ENCODE measurements at regions not wholly inside any gene's neighbourhood (a gene's known extent, or its start where the extent isn't known, plus 50 kb on each side); places are given as distances from the start of the nearest gene placed in this dataset.

GRCh38 chr22:48980409-48980808, 847.3 kb downstream of the BRD1 start:
- Histone ChIP-seq H3K36me3 (ENCODE audit: insufficient read depth, low read length) (no peaks in the 10 kb centered on the region), H3K9ac (ENCODE audit: low read length) (no peak overlapping the region), H3K27ac (ENCODE audit: low read depth, low read length) (no peak overlapping the region), H3K4me3 (ENCODE audit: low read depth in 1 of 2, low read length in 2 of 2) (no peak overlapping the region), H3K9me3 (ENCODE audit: low read length) (no peaks in the 10 kb centered on the region), H3K27me3 (ENCODE audit: control insufficient read depth in 1 of 2, insufficient read depth in 2 of 2, low read length in 2 of 2) (peaks cover 0 to 16% of the 10 kb centered on the region in 2 donors), H3K4me1 (ENCODE audit: insufficient read depth, low read length) (no peaks in the 10 kb centered on the region)

GRCh38 chr22:48979482-48979881, 848.2 kb downstream of the BRD1 start:
- H3K36me3 ChIP-seq (ENCODE audit: insufficient read depth, low read length), result no peaks in the 10 kb centered on the region
- peaks cover 0 to 16% of the 10 kb centered on the region in 2 donors for H3K27me3 ChIP-seq (ENCODE audit: control insufficient read depth in 1 of 2, insufficient read depth in 2 of 2, low read length in 2 of 2)
- no peaks in the 10 kb centered on the region for H3K9me3 ChIP-seq (ENCODE audit: low read length)
- no peak overlapping the region for H3K4me3 ChIP-seq (ENCODE audit: low read depth in 1 of 2, low read length in 2 of 2)
- H3K4me1 ChIP-seq (ENCODE audit: insufficient read depth, low read length), result no peaks in the 10 kb centered on the region
- no peak overlapping the region for H3K27ac ChIP-seq (ENCODE audit: low read depth, low read length)
- H3K9ac ChIP-seq (ENCODE audit: low read length), result no peak overlapping the region

DNA sequence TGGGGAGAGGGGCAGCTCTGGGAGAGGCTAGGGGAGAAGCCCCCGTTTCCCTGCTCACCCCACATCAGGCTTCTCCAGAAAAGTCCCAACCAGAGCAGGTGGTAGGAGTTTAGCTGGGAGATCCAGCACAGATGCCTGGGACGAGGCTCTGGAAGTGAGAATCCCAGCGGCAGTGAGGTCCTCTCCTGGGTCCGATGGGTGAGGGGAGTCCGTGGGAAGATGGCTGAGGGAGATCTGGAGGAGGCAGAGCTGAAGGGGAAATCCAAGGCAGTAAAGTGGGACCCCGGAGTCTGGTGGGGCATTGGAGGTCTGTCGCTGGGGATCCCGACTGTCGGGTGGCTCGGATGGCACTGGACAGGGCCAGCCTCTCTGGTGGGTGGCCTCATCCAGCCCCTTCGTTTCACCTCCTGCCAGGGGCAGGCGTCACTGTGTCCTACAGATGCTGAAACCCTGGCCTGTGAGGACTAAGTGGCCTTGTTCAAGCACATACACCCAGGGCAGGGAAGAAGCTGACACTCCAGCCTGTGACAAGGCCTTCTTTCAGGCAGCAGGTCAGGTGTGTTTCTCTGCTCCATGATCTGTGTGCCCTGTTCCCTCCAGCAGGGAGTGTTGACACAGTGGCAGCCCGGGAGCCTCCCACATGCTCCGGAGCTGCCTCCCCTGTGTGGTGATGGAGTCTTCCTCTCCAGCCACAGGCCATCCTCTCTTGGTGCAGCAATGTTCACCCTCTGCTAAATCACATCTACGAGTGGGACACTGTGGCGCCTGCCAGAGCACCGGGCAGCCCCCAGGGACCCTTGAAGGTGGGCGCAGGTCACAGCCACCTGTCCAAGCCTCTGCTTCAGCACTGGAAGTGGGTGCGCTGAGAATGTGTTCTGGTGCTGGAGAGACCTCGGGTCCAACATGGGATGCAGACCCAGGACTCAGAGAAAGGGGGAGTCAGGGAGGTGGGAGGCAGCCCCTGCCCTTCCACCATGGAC, 850.8 kb downstream of the BRD1 start:
- Histone ChIP-seq H3K27me3 (ENCODE audit: control insufficient read depth in 1 of 2, insufficient read depth in 2 of 2, low read length in 2 of 2) (peaks cover 0 to 8% of the 10 kb centered on the region in 2 donors), H3K9ac (ENCODE audit: low read length) (no peak overlapping the region), H3K4me3 (ENCODE audit: low read depth in 1 of 2, low read length in 2 of 2) (no peak overlapping the region), H3K36me3 (ENCODE audit: insufficient read depth, low read length) (no peaks in the 10 kb centered on the region), H3K4me1 (ENCODE audit: insufficient read depth, low read length) (no peaks in the 10 kb centered on the region), H3K9me3 (ENCODE audit: low read length) (no peaks in the 10 kb centered on the region), H3K27ac (ENCODE audit: low read depth, low read length) (no peak overlapping the region)

- Histone ChIP-seq H3K9me3 (ENCODE audit: low read length) (no peaks in the 10 kb centered on the region), H3K4me1 (ENCODE audit: insufficient read depth, low read length) (no peaks in the 10 kb centered on the region), H3K36me3 (ENCODE audit: insufficient read depth, low read length) (no peaks in the 10 kb centered on the region), H3K4me3 (ENCODE audit: low read depth in 1 of 2, low read length in 2 of 2) (no peak overlapping the region), H3K27ac (ENCODE audit: low read depth, low read length) (no peak overlapping the region), H3K27me3 (ENCODE audit: control insufficient read depth in 1 of 2, insufficient read depth in 2 of 2, low read length in 2 of 2) (peaks cover 0 to 8% of the 10 kb centered on the region in 2 donors), H3K9ac (ENCODE audit: low read length) (no peak overlapping the region)
These were observed 851.8 kb downstream of the BRD1 start for GRCh38 chr22:48975886-48976285.

GRCh38 chr22:48975316-48975741, 852.3 kb downstream of the BRD1 start:
- Histone ChIP-seq H3K27ac (ENCODE audit: low read depth, low read length) (no peak overlapping the region), H3K4me1 (ENCODE audit: insufficient read depth, low read length) (no peaks in the 10 kb centered on the region)

DNA sequence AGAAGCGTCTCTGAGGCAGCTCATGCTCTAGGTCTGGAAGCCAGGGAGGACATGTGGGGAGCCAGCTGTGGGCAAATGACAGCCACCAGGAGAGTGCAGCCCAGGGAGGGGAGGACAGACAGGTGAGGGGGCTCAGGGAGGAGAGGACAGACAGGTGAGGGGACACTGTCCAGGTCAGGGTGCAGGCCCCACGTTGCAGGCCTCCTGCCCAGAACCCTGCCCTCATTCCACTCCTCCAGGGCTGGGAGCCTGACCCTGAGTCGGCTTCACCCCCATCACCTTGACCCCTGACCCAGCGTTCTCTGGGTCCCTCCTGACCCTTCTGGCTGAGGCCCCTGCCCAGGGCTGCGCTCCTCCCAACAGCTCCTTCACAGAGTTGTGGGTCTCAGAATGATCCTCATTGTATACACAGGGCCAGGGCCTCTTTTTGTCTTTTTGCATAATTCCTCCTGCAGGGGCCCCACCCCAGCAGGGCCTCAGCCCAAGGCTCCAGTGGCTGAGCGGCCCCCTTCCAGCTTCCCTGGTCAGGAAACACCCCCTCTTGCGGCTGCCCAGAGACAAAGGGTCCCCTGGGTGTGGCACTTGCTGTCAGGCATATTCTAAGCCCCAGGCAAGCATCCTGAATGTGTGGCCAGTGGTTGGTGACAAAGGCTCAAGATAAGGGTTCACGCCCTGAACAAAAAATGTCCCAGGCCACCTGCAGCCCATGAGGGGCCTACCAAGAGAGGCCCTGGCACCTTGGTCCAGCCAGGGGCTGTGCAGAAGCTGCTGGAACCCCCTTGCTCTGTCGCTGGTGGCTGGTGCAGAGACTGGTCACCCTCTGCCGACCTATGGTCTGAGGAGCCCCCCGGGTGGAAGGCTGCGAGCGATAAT, 853.0 kb downstream of the BRD1 start:
- no peaks in the 10 kb centered on the region for H3K9me3 ChIP-seq (ENCODE audit: low read length)
- H3K27ac ChIP-seq (ENCODE audit: low read depth, low read length), result no peak overlapping the region
- no peak overlapping the region for H3K4me3 ChIP-seq (ENCODE audit: low read depth in 1 of 2, low read length in 2 of 2)
- peaks cover 0 to 8% of the 10 kb centered on the region in 2 donors for H3K27me3 ChIP-seq (ENCODE audit: control insufficient read depth in 1 of 2, insufficient read depth in 2 of 2, low read length in 2 of 2)
- no peak overlapping the region for H3K9ac ChIP-seq (ENCODE audit: low read length)
- no peaks in the 10 kb centered on the region for H3K4me1 ChIP-seq (ENCODE audit: insufficient read depth, low read length)
- H3K36me3 ChIP-seq (ENCODE audit: insufficient read depth, low read length), result no peaks in the 10 kb centered on the region

More at GRCh38 chr22:48975316-48975741, 852.3 kb downstream of the BRD1 start:
- H3K9me3 ChIP-seq (ENCODE audit: low read length), result no peaks in the 10 kb centered on the region
- H3K4me3 ChIP-seq (ENCODE audit: low read depth in 1 of 2, low read length in 2 of 2), result no peak overlapping the region
- no peak overlapping the region for H3K9ac ChIP-seq (ENCODE audit: low read length)
- H3K27me3 ChIP-seq (ENCODE audit: control insufficient read depth in 1 of 2, insufficient read depth in 2 of 2, low read length in 2 of 2), result peaks cover 0 to 8% of the 10 kb centered on the region in 2 donors
- no peaks in the 10 kb centered on the region for H3K36me3 ChIP-seq (ENCODE audit: insufficient read depth, low read length)

- no peak overlapping the region for H3K27ac ChIP-seq (ENCODE audit: low read depth, low read length)
- H3K36me3 ChIP-seq (ENCODE audit: insufficient read depth, low read length), result no peaks in the 10 kb centered on the region
- peaks cover 0 to 8% of the 10 kb centered on the region in 2 donors for H3K27me3 ChIP-seq (ENCODE audit: control insufficient read depth in 1 of 2, insufficient read depth in 2 of 2, low read length in 2 of 2)
- no peak overlapping the region for H3K4me3 ChIP-seq (ENCODE audit: low read depth in 1 of 2, low read length in 2 of 2)
- H3K9me3 ChIP-seq (ENCODE audit: low read length), result no peaks in the 10 kb centered on the region
- no peak overlapping the region for H3K9ac ChIP-seq (ENCODE audit: low read length)
- no peaks in the 10 kb centered on the region for H3K4me1 ChIP-seq (ENCODE audit: insufficient read depth, low read length)
These were observed 854.0 kb downstream of the BRD1 start for GRCh38 chr22:48973694-48974041.

GRCh38 chr22:48972979-48973693, 854.5 kb downstream of the BRD1 start:
- H3K27ac ChIP-seq (ENCODE audit: low read depth, low read length), result no peak overlapping the region
- H3K9me3 ChIP-seq (ENCODE audit: low read length), result no peaks in the 10 kb centered on the region
- H3K4me1 ChIP-seq (ENCODE audit: insufficient read depth, low read length), result no peaks in the 10 kb centered on the region
- no peak overlapping the region for H3K9ac ChIP-seq (ENCODE audit: low read length)
- peaks cover 0 to 8% of the 10 kb centered on the region in 2 donors for H3K27me3 ChIP-seq (ENCODE audit: control insufficient read depth in 1 of 2, insufficient read depth in 2 of 2, low read length in 2 of 2)
- no peaks in the 10 kb centered on the region for H3K36me3 ChIP-seq (ENCODE audit: insufficient read depth, low read length)
- H3K4me3 ChIP-seq (ENCODE audit: low read depth in 1 of 2, low read length in 2 of 2), result no peak overlapping the region

GRCh38 chr22:48968201-48968959, 859.3 kb downstream of the BRD1 start:
- no peaks in the 10 kb centered on the region for H3K27me3 ChIP-seq (ENCODE audit: control insufficient read depth in 1 of 2, insufficient read depth in 2 of 2, low read length in 2 of 2)
- no peaks in the 10 kb centered on the region for H3K36me3 ChIP-seq (ENCODE audit: insufficient read depth, low read length)
- H3K9ac ChIP-seq (ENCODE audit: low read length), result no peak overlapping the region
- H3K9me3 ChIP-seq (ENCODE audit: low read length), result no peaks in the 10 kb centered on the region
- no peak overlapping the region for H3K4me3 ChIP-seq (ENCODE audit: low read depth in 1 of 2, low read length in 2 of 2)
- H3K27ac ChIP-seq (ENCODE audit: low read depth, low read length), result no peak overlapping the region
- H3K4me1 ChIP-seq (ENCODE audit: insufficient read depth, low read length), result no peaks in the 10 kb centered on the region

- Histone ChIP-seq H3K4me1 (ENCODE audit: insufficient read depth, low read length) (no peaks in the 10 kb centered on the region), H3K36me3 (ENCODE audit: insufficient read depth, low read length) (no peaks in the 10 kb centered on the region), H3K27me3 (ENCODE audit: control insufficient read depth in 1 of 2, insufficient read depth in 2 of 2, low read length in 2 of 2) (peaks cover 0 to 5% of the 10 kb centered on the region in 2 donors), H3K27ac (ENCODE audit: low read depth, low read length) (no peak overlapping the region), H3K4me3 (ENCODE audit: low read depth in 1 of 2, low read length in 2 of 2) (no peak overlapping the region), H3K9ac (ENCODE audit: low read length) (no peak overlapping the region), H3K9me3 (ENCODE audit: low read length) (no peaks in the 10 kb centered on the region)
These were observed 864.3 kb downstream of the BRD1 start for GRCh38 chr22:48963405-48963804.
